ENCODE measurements at regions not wholly inside any gene's neighbourhood (a gene's known extent, or its start where the extent isn't known, plus 50 kb on each side); places are given as distances from the start of the nearest gene placed in this dataset.

DNA sequence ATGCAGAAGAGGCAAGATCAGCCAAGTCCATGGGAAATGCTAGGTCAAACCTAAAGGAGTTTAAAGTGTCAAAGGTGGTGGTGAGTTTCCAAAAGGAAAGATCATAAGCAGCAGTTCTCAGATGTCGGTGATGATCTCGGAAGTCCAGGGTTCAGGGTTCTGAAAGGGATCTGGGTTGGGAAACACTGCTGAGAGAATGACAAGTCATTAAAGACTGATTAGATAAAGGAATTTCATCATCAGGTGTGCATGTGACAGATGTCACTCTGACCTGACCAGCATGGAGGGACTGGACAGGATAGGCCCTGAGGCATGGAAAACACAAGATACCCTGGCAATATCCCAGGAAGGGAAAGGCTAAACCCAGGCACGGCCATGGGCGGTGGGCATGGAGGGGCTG is 195.7 kb upstream of the TBL1X start:
- no peak overlapping the region for H3K4me3 Mint-ChIP-seq (ENCODE audit: unreplicated experiment)
- no peak for DNase-seq (ENCODE audit: low spot score)
- peaks cover 1% of the 10 kb centered on the region for H3K27me3 Mint-ChIP-seq (ENCODE audit: unreplicated experiment)

GRCh38 chrX:9271789-9272525 is 192.9 kb upstream of the TBL1X start:
- Mint-ChIP-seq H3K4me3 (ENCODE audit: unreplicated experiment) (no peak overlapping the region), H3K9me3 (ENCODE audit: unreplicated experiment) (no peaks in the 10 kb centered on the region), H3K27me3 (ENCODE audit: unreplicated experiment) (no peaks in the 10 kb centered on the region), H3K27ac (ENCODE audit: unreplicated experiment) (no peak overlapping the region), H3K36me3 (ENCODE audit: low read depth, unreplicated experiment) (no peaks in the 10 kb centered on the region), H3K4me1 (ENCODE audit: unreplicated experiment) (no peaks in the 10 kb centered on the region)
- no peak for DNase-seq (ENCODE audit: low spot score)
- no peak for TF ChIP-seq CTCF (IDR thresholded peaks at IDR 0.05; ENCODE audit: unreplicated experiment)

More for the DNA sequence above, 195.7 kb upstream of the TBL1X start:
- Mint-ChIP-seq H3K36me3 (ENCODE audit: low read depth, unreplicated experiment) (no peaks in the 10 kb centered on the region), H3K27ac (ENCODE audit: unreplicated experiment) (no peak overlapping the region), H3K4me1 (ENCODE audit: unreplicated experiment) (no peaks in the 10 kb centered on the region), H3K9me3 (ENCODE audit: unreplicated experiment) (no peaks in the 10 kb centered on the region)
- TF ChIP-seq CTCF (IDR thresholded peaks at IDR 0.05; ENCODE audit: unreplicated experiment), result no peak

GRCh38 chrX:9273744-9274143 is 191.1 kb upstream of the TBL1X start:
- H3K27me3 Mint-ChIP-seq (ENCODE audit: unreplicated experiment), result no peaks in the 10 kb centered on the region
- TF ChIP-seq CTCF (IDR thresholded peaks at IDR 0.05; ENCODE audit: unreplicated experiment), result no peak
- no peaks in the 10 kb centered on the region for H3K9me3 Mint-ChIP-seq (ENCODE audit: unreplicated experiment)
- H3K4me3 Mint-ChIP-seq (ENCODE audit: unreplicated experiment), result no peak overlapping the region
- no peaks in the 10 kb centered on the region for H3K36me3 Mint-ChIP-seq (ENCODE audit: low read depth, unreplicated experiment)
- no peaks in the 10 kb centered on the region for H3K4me1 Mint-ChIP-seq (ENCODE audit: unreplicated experiment)
- DNase-seq (ENCODE audit: low spot score), result no peak
- H3K27ac Mint-ChIP-seq (ENCODE audit: unreplicated experiment), result no peak overlapping the region

- Mint-ChIP-seq H3K4me1 (ENCODE audit: unreplicated experiment) (no peaks in the 10 kb centered on the region), H3K36me3 (ENCODE audit: low read depth, unreplicated experiment) (no peaks in the 10 kb centered on the region), H3K9me3 (ENCODE audit: unreplicated experiment) (no peaks in the 10 kb centered on the region), H3K27me3 (ENCODE audit: unreplicated experiment) (peaks cover 2% of the 10 kb centered on the region), H3K4me3 (ENCODE audit: unreplicated experiment) (no peak overlapping the region), H3K27ac (ENCODE audit: unreplicated experiment) (no peak overlapping the region)
- no peak for TF ChIP-seq CTCF (IDR thresholded peaks at IDR 0.05; ENCODE audit: unreplicated experiment)
- DNase-seq (ENCODE audit: low spot score), result no peak
Observed at GRCh38 chrX:9278475-9279233, 186.2 kb upstream of the TBL1X start.

- DNase-seq (ENCODE audit: low spot score), result no peak
- H3K4me3 Mint-ChIP-seq (ENCODE audit: unreplicated experiment), result no peak overlapping the region
- H3K27me3 Mint-ChIP-seq (ENCODE audit: unreplicated experiment), result peaks cover 2% of the 10 kb centered on the region
- no peaks in the 10 kb centered on the region for H3K9me3 Mint-ChIP-seq (ENCODE audit: unreplicated experiment)
- no peaks in the 10 kb centered on the region for H3K4me1 Mint-ChIP-seq (ENCODE audit: unreplicated experiment)
- no peak for TF ChIP-seq CTCF (IDR thresholded peaks at IDR 0.05; ENCODE audit: unreplicated experiment)
- no peaks in the 10 kb centered on the region for H3K36me3 Mint-ChIP-seq (ENCODE audit: low read depth, unreplicated experiment)
- H3K27ac Mint-ChIP-seq (ENCODE audit: unreplicated experiment), result no peak overlapping the region
Observed at GRCh38 chrX:9279234-9279544, 185.7 kb upstream of the TBL1X start.
